SK-N-SH treated with all-trans-retinoic acid at 6 μM for 48 hours (cell line): ENCODE measurements at regions not wholly inside any gene's neighbourhood (a gene's known extent, or its start where the extent isn't known, plus 50 kb on each side); places are given as distances from the start of the nearest gene placed in this dataset.

ENCODE experiments used
- CSRNP3 ChIP-seq: fragments of 250-450 bp; sonication (Bioruptor Pico); IDR thresholded peaks from 2 replicates; pipeline ENCODE4 v1.5.1; 2021; ENCODE audit warnings: mild to moderate bottlenecking, moderate library complexity
- ESRRG ChIP-seq: fragments of 250-450 bp; sonication (Bioruptor Pico); IDR thresholded peaks from 2 replicates; pipeline ENCODE4 v1.6.1; 2021; ENCODE audit warnings: mild to moderate bottlenecking
- GLIS3 ChIP-seq: fragments of 250-450 bp; sonication (Bioruptor Pico); IDR thresholded peaks from 2 replicates; pipeline ENCODE4 v1.5.0; 2020; ENCODE audit warnings: mild to moderate bottlenecking, moderate library complexity
- ISL1 ChIP-seq: fragments of 250-450 bp; sonication (Bioruptor Pico); IDR thresholded peaks from 2 replicates; pipeline ENCODE4 v2.1.2; 2022; ENCODE audit warnings: mild to moderate bottlenecking, moderate library complexity
- PPARA ChIP-seq: fragments of 250-450 bp; sonication (Bioruptor Pico); IDR thresholded peaks from 2 replicates; pipeline ENCODE4 v1.5.0; 2020; ENCODE audit warnings: mild to moderate bottlenecking, borderline replicate concordance
- TSHZ2 ChIP-seq: fragments of 250-450 bp; sonication (Bioruptor Pico); IDR thresholded peaks from 2 replicates; pipeline ENCODE4 v1.5.0; 2020; ENCODE audit warnings: mild to moderate bottlenecking, moderate library complexity
- ZFP3 ChIP-seq: fragments of 250-450 bp; sonication (Bioruptor Pico); IDR thresholded peaks from 2 replicates; pipeline ENCODE4 v1.5.0; 2020; ENCODE audit warnings: mild to moderate bottlenecking, moderate library complexity
- ZFP30 ChIP-seq: fragments of 450-650 bp; formaldehyde crosslinking; IDR thresholded peaks from 2 replicates; pipeline ENCODE4 v1.5.0; 2022; ENCODE audit warnings: mild to moderate bottlenecking, moderate library complexity
- ZNF8 ChIP-seq: fragments of 450-650 bp; formaldehyde crosslinking; IDR thresholded peaks from 2 replicates; pipeline ENCODE4 v1.5.0; 2020; ENCODE audit warnings: mild to moderate bottlenecking, moderate library complexity
- TF ChIP-seq, protein P1 (sequence below): fragments of 250-450 bp; sonication (Bioruptor Pico); IDR thresholded peaks from 2 replicates; pipeline ENCODE4 v1.8.0; 2020; ENCODE audit warnings: mild to moderate bottlenecking, moderate library complexity, borderline replicate concordance

DNA sequence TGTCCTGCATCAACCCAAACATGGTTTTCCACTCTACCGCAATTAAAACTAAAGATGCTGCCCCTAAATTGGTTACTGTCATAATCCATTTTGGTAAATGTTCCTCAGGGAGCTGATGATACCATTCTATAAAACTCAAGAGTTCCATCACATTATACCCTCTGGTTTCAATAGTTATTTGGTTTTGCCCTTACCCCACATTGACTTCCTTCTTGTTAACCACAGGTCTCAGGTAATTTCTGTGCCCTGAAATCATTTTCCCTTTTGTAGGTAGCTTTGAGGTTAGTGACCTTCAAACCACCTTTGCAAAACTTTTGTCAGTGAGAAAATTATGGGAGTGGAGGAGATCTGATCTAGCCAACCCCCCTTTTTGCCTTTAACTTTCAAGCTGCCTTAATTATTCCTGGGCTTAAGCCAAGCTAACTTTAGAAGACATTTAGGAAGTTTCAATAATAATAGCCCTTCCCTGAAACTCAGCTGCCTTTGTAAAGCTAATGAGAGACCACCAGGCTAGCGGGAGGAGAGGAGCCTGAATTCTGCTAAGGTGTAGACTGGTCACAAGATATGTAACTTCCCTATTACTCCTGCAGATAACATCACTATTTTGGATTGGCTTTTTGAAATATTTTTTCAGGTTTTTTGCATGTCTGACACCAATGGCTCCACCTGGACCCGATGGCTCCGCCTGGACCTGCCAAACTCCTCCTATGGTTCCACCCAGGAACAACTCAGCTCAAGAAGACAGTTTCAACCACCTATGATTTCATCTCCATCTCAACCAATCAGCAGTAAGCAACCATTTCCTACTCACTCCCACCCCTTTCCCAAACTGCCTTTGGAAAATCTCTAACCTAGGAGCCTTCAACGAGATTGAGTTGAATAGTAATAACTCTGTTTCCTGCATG lies 224.9 kb downstream of the HS3ST3B1 start:
- no peak for TF ChIP-seq ZFP30
- TF ChIP-seq ZFP3 (CRISPR knock-in tag) = no peak
- no peak for TF ChIP-seq CSRNP3
- TF ChIP-seq ISL1 (CRISPR knock-in tag) = no peak
- no peak for TF ChIP-seq ZNF8 (CRISPR knock-in tag)
- TF ChIP-seq, protein P1, sequence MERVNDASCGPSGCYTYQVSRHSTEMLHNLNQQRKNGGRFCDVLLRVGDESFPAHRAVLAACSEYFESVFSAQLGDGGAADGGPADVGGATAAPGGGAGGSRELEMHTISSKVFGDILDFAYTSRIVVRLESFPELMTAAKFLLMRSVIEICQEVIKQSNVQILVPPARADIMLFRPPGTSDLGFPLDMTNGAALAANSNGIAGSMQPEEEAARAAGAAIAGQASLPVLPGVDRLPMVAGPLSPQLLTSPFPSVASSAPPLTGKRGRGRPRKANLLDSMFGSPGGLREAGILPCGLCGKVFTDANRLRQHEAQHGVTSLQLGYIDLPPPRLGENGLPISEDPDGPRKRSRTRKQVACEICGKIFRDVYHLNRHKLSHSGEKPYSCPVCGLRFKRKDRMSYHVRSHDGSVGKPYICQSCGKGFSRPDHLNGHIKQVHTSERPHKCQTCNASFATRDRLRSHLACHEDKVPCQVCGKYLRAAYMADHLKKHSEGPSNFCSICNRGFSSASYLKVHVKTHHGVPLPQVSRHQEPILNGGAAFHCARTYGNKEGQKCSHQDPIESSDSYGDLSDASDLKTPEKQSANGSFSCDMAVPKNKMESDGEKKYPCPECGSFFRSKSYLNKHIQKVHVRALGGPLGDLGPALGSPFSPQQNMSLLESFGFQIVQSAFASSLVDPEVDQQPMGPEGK (CRISPR knock-in tag) = no peak
- TF ChIP-seq GLIS3 (CRISPR knock-in tag) = no peak
- no peak for TF ChIP-seq PPARA (CRISPR knock-in tag)
- no peak for TF ChIP-seq TSHZ2
- TF ChIP-seq ESRRG (CRISPR knock-in tag) = no peak
